ENCODE measurements at regions not wholly inside any gene's neighbourhood (a gene's known extent, or its start where the extent isn't known, plus 50 kb on each side); places are given as distances from the start of the nearest gene placed in this dataset.
"Not testable (repeated sequence)": the region's sequence is repeated elsewhere in the genome, so short reads cannot be mapped to it uniquely, and the experiment has no call there.

DNA sequence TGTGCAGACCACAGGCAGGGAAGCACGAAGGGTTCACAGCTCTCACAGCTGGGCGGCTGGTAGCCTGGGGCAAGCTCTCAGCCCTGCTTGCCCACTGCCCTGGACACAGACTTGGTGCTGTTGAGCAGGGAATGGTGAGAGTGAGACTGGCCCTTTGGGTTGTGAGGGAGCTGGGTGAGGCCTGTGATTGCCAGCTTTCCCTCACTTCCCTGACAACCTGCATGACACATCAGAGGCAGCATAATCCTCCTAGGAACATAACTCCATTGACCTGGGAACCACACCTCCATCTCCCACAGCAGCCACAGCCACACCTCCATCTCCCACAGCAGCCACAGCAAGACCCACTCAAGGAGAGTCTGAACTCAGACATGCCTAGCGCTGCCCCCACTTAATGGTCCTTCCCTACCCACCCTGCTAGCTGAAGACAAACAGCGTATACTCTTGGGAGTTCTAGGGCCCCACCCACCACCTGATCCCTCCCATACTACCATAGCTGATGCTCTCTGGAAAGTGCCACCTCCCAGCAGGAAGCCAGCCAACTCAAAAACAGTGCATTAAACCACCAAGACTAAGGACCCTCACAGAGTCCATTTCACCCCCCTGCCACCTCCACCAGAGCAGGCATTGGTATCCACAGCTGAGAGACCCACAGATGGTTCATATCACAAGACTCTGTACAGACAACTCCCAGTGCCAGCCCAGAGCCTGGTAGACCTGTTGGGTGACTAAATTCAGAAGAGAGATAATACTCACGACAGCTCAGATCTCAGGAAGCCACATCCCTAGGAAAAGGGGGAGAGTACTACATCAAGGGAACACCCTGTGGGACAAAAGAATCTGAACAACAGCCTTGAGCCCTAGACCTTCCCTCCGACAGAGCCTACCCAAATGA lies 60.2 kb upstream of the PRSS3 start:
- not testable (repeated sequence) for FAIRE-seq; DNase-seq (ENCODE audit: insufficient read length, low spot score)

DNA sequence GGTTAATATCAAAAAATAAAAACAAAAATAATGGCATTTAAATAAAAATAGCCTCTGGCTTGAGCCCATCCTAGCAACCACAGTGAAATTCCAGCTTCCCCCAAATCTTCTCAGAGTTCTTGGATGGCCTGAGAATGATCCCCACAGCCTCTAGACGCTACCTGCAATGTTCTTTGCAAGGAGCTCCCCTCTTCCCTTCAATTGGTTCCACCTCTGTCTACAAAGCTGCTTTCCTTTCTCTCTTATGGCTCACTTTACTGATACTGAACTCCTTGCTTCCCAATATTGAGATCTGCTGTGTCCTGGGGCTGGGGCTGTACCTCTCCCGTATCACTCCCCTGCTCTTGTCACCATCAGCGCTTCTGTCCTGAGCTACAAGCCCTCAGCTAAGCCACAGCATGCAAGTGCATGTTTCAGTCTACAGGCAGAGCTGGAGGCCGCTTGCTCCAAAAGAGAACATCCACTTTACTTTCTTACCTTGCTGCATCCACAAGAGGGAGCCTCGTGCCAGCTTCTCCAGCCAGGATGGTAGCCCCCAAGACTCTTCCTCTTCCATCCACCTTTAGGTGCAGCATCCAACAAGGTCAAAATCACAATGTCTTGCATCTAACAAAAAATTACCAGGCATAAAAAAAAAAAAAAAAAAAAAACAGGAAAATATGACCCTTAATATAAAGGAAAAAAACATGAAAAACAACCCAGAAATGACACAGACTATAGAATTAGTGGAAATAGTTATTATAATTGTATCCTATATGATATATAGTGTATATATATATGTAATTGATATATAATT lies 57.4 kb upstream of the PRSS3 start:
- FAIRE-seq (peak; percentile 38), DNase-seq (ENCODE audit: insufficient read length, low spot score) (peak; percentile 25)

DNA sequence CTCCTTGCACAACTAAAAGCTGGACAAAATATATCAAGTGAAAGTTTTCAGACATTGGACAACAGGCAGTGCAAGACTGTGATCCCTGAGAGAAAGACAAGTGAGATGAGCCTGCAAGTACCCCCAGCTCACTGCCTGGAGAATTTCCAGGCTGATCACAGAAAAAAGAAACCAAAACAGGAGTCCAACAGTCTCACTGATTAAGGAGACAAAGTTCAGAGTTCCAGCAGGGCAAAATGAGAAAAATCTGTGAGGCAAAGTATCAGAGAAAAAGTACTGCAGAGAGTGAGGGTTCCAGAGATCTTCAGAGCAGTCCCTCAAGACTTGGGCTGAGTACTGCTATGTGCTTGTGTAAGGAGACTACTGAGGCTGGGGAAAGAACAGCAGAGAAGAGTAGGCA lies 56.0 kb upstream of the PRSS3 start:
- DNase-seq (ENCODE audit: insufficient read length, low spot score) (no peak), FAIRE-seq (no peak)

DNA sequence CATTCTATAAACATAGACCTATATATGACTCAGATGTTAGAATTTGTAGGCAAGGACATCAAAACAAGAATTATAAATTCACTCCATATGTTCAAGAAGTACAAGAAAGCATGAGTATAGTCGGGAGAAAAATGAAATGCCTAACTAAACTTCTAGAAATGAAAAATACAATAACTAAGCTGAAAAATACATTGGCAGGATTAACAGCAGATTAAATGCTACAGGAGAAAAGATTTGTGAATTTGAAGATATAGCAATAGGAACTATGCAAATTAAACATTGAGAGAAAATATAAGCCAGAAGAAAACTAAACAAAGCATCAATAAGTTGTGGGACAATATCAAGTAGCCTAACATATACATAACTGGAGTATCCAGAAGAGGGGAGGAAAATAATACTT lies 55.3 kb upstream of the PRSS3 start:
- DNase-seq (ENCODE audit: insufficient read length, low spot score), result no peak
- FAIRE-seq, result no peak

DNA sequence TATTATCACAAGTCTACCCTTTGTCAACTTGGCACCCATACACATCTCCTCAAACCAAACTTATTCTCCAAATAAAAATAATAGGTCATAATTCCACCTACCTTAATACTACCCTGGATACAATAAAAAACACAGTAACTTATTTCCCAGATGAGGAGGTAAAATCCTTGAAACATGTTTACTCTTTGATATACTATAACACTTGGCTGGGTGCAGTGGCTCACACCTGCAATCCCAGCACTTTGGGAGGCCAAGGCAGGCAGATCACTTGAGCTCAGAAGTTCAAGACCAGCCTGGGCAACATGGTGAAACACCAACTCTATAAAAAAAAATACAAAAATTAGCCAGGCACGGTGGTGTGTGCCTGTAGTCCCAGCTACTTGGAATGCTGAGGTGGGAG lies 54.4 kb upstream of the PRSS3 start:
- not testable (repeated sequence) for DNase-seq (ENCODE audit: insufficient read length, low spot score); FAIRE-seq

DNA sequence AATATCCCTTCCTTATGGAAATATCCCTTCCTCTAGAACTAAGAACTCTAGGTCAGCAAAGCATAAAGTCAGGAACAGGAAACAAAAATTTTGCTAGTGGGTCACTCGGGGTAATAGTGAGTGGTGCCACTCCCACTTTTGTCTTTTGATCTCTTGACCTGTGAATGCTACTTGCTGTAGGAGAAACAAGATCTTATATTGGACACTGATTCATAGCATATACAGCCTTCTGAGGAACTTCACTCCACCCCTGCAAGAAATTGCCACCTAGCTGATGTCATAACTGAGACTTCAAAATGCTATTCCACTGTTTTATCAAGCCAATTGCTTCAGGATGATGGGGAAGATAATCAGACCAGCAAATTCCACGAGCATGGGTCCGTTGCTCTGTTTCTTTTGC lies 53.3 kb upstream of the PRSS3 start:
- DNase-seq (ENCODE audit: insufficient read length, low spot score) (no peak), FAIRE-seq (no peak)

DNA sequence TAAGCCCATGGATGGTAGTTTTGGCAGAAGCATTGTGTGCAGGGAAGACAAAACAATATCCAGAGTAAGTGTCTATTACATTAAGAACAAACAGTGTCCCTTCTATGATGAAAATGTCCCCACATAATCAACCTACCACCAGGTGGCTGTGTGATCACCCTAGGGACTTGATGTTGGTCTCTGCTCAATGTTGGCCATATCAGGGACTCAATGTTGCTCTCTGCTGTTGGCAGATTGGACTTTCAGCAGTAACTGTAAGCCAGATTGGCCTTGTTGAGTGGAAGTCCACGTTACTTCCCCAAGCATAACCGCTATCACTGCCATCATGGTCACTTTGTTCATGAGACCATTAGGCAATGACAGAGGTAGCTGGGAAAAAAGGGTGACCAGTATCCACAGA lies 52.8 kb upstream of the PRSS3 start:
- no peak for DNase-seq (ENCODE audit: insufficient read length, low spot score)
- no peak for FAIRE-seq
